CD4-positive, alpha-beta T cell (primary cell): ENCODE measurements at regions not wholly inside any gene's neighbourhood (a gene's known extent, or its start where the extent isn't known, plus 50 kb on each side); places are given as distances from the start of the nearest gene placed in this dataset.

Source experiments
- ATAC-seq: fragments of 200-7000 bp; cut with Tn5 transposase; one replicate; pipeline ENCODE4 v1.10.0; 2022; ENCODE audit warnings: mild to moderate bottlenecking; ENCODE audit not compliant: poor library complexity
- CTCF ChIA-PET: fragments of 350-600 bp; sonication (Branson Sonifier 250); formaldehyde crosslinking; loops from one replicate; lab custom pipeline; 2021; ENCODE audit warnings: antibody characterized with exemption, inconsistent platforms; lab: Charles Lee
- POLR2A ChIA-PET: fragments of 350-600 bp; sonication (Branson Sonifier 250); formaldehyde crosslinking; loops from one replicate; lab custom pipeline; 2021; ENCODE audit warnings: antibody characterized with exemption, inconsistent platforms; lab: Charles Lee
- DNase-seq, 14 experiments: peaks; one replicate each; pipeline ENCODE4 v3.0.0-alpha.2; 2013 to 2020; ENCODE audit warnings: mixed read lengths in 2 of 14
- H3K27ac ChIP-seq, 2 donors: one replicate each; pipeline versions ENCODE4 v1.5.1 to v1.7.0; 2013; ENCODE audit warnings: low read length in 2 of 2, low read depth in 1 of 2, mild to moderate bottlenecking in 1 of 2
- H3K27me3 ChIP-seq, 2 experiments: 1 replicate in 1 of 2; 2 replicates in 1 of 2; pipeline versions ENCODE4 v1.6.1 to v1.7.0; 2013; ENCODE audit warnings: low read length in 2 of 2, control low read depth in 1 of 2, mild to moderate bottlenecking in 1 of 2, moderate library complexity in 1 of 2; ENCODE audit not compliant: insufficient read depth in 2 of 2, control insufficient read depth in 1 of 2
- H3K36me3 ChIP-seq: one replicate; pipeline ENCODE4 v1.6.1; 2013; ENCODE audit warnings: low read length, control low read depth; ENCODE audit not compliant: insufficient read depth
- H3K4me1 ChIP-seq: one replicate; pipeline ENCODE4 v1.6.1; 2013; ENCODE audit warnings: low read length, control low read depth; ENCODE audit not compliant: insufficient read depth
- H3K4me3 ChIP-seq: one replicate; pipeline ENCODE4 v1.5.1; 2013; ENCODE audit warnings: mild to moderate bottlenecking, low read length, moderate library complexity
- H3K9me3 ChIP-seq, 2 experiments: 1 replicate in 1 of 2; 2 replicates in 1 of 2; pipeline versions ENCODE4 v1.6.1 to v1.7.0; 2013; ENCODE audit warnings: low read length in 2 of 2, mild to moderate bottlenecking in 2 of 2, control low read depth in 1 of 2, moderate library complexity in 1 of 2; ENCODE audit not compliant: control insufficient read depth in 1 of 2, insufficient read depth in 1 of 2
- H3K27ac Mint-ChIP-seq: one replicate; pipeline ENCODE4 v1.8.0; 2020; ENCODE audit warnings: mixed read lengths
- H3K27me3 Mint-ChIP-seq: one replicate; pipeline ENCODE4 v1.8.0; 2021; ENCODE audit warnings: mixed read lengths
- H3K36me3 Mint-ChIP-seq: one replicate; pipeline ENCODE4 v1.8.0; 2021; ENCODE audit warnings: low read depth, mixed read lengths
- H3K4me1 Mint-ChIP-seq: one replicate; pipeline ENCODE4 v1.8.0; 2021; ENCODE audit warnings: low read depth, mixed read lengths
- H3K4me3 Mint-ChIP-seq: one replicate; pipeline ENCODE4 v1.8.0; 2020; ENCODE audit warnings: mild to moderate bottlenecking, mixed read lengths
- H3K9me3 Mint-ChIP-seq: one replicate; pipeline ENCODE4 v1.8.0; 2020; ENCODE audit warnings: mixed read lengths
- intact Hi-C, 2 experiments: fragments of 100-400 bp; cut with DNase I in 1 of 2; cut with micrococcal nuclease in 1 of 2; formaldehyde crosslinking; loops; one replicate each; pipeline versions ENCODE4 v1.15.1 to v1.9.0; 2023 to 2025; cut with DNase I, micrococcal nuclease
- TF ChIP-seq, protein P1 (sequence below): fragments of 200-600 bp; IDR thresholded peaks from one replicate; pipeline ENCODE4 v1.8.0; 2022; ENCODE audit warnings: antibody characterized with exemption, mild to moderate bottlenecking

DNA sequence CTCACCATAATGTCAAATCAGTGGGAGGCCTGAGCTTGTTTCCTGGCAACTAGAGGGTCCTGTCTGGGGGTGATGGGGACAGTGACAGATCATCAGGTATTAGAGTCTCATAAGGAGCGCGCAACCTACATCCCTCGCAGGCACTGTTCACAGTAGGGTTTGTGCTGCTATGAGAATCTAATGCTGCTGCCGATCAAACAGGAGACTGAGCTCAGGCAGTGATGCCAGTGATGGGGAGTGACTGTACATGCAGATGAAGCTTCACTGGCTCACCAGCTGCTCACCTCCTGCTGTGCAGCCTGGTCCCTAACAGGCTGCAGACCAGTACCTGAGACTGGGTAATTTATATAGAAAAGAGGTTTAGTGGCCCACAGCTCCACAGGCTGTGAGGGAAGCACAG lies 147.3 kb downstream of the TTLL2 start:
- no peaks in the 10 kb centered on the region for H3K27me3 Mint-ChIP-seq
- peaks cover 0 to 3% of the 10 kb centered on the region in 2 experiments for H3K9me3 ChIP-seq
- intact Hi-C loops, result no loop called here
- no peaks in the 10 kb centered on the region for H3K36me3 ChIP-seq
- H3K36me3 Mint-ChIP-seq, result no peaks in the 10 kb centered on the region
- H3K4me1 Mint-ChIP-seq, result no peaks in the 10 kb centered on the region
- no peak overlapping the region for H3K4me3 Mint-ChIP-seq
- H3K4me1 ChIP-seq, result peaks cover 2% of the 10 kb centered on the region
- ChIA-PET CTCF (no interaction called here), POLR2A (no interaction called here)
- H3K9me3 Mint-ChIP-seq, result no peaks in the 10 kb centered on the region
- no peak overlapping the region for H3K27ac ChIP-seq
- TF ChIP-seq, protein P1, sequence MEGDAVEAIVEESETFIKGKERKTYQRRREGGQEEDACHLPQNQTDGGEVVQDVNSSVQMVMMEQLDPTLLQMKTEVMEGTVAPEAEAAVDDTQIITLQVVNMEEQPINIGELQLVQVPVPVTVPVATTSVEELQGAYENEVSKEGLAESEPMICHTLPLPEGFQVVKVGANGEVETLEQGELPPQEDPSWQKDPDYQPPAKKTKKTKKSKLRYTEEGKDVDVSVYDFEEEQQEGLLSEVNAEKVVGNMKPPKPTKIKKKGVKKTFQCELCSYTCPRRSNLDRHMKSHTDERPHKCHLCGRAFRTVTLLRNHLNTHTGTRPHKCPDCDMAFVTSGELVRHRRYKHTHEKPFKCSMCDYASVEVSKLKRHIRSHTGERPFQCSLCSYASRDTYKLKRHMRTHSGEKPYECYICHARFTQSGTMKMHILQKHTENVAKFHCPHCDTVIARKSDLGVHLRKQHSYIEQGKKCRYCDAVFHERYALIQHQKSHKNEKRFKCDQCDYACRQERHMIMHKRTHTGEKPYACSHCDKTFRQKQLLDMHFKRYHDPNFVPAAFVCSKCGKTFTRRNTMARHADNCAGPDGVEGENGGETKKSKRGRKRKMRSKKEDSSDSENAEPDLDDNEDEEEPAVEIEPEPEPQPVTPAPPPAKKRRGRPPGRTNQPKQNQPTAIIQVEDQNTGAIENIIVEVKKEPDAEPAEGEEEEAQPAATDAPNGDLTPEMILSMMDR, result no peak
- no peak overlapping the region for H3K4me3 ChIP-seq
- ATAC-seq (no peak), DNase-seq (no peak)
- H3K27ac Mint-ChIP-seq, result no peak overlapping the region
- H3K27me3 ChIP-seq, result peaks cover 0 to 2% of the 10 kb centered on the region in 2 experiments

GRCh38 chr6:167472880-167473279 lies 148.0 kb downstream of the TTLL2 start:
- Mint-ChIP-seq H3K27me3 (no peaks in the 10 kb centered on the region), H3K27ac (no peak overlapping the region), H3K4me3 (no peak overlapping the region), H3K4me1 (no peaks in the 10 kb centered on the region), H3K9me3 (no peaks in the 10 kb centered on the region), H3K36me3 (no peaks in the 10 kb centered on the region)
- Histone ChIP-seq H3K27ac (no peak overlapping the region), H3K4me3 (no peak overlapping the region), H3K9me3 (peaks cover 0 to 3% of the 10 kb centered on the region in 2 experiments), H3K27me3 (peaks cover 0 to 2% of the 10 kb centered on the region in 2 experiments), H3K36me3 (no peaks in the 10 kb centered on the region), H3K4me1 (peaks cover 2% of the 10 kb centered on the region)
- intact Hi-C loops, result no loop called here
- ATAC-seq (no peak), DNase-seq (no peak)
- POLR2A ChIA-PET, result no interaction called here
- CTCF ChIA-PET, result no interaction called here
- TF ChIP-seq, protein P1, result no peak

- H3K9me3 ChIP-seq, result no peaks in the 10 kb centered on the region
- intact Hi-C loops, result no loop called here
- Mint-ChIP-seq H3K36me3 (no peaks in the 10 kb centered on the region), H3K4me3 (no peak overlapping the region), H3K9me3 (no peaks in the 10 kb centered on the region), H3K27me3 (peaks cover 7% of the 10 kb centered on the region), H3K4me1 (no peaks in the 10 kb centered on the region), H3K27ac (no peak overlapping the region)
- H3K4me3 ChIP-seq, result no peak overlapping the region
- peaks cover 0 to 2% of the 10 kb centered on the region in 2 experiments for H3K27me3 ChIP-seq
- DNase-seq, result no peak
- no peaks in the 10 kb centered on the region for H3K4me1 ChIP-seq
- H3K36me3 ChIP-seq, result no peaks in the 10 kb centered on the region
- ATAC-seq, result no peak
- H3K27ac ChIP-seq, result no peak overlapping the region
- ChIA-PET POLR2A (no interaction called here), CTCF (no interaction called here)
- TF ChIP-seq, protein P1, result no peak
Observed at GRCh38 chr6:167474171-167474570, 149.3 kb downstream of the TTLL2 start.
